ENCODE measurements at regions not wholly inside any gene's neighbourhood (a gene's known extent, or its start where the extent isn't known, plus 50 kb on each side); places are given as distances from the start of the nearest gene placed in this dataset.

GRCh38 chr17:54221499-54221898 lies 398.8 kb downstream of the KIF2B start:
- TF ChIP-seq, protein P1, sequence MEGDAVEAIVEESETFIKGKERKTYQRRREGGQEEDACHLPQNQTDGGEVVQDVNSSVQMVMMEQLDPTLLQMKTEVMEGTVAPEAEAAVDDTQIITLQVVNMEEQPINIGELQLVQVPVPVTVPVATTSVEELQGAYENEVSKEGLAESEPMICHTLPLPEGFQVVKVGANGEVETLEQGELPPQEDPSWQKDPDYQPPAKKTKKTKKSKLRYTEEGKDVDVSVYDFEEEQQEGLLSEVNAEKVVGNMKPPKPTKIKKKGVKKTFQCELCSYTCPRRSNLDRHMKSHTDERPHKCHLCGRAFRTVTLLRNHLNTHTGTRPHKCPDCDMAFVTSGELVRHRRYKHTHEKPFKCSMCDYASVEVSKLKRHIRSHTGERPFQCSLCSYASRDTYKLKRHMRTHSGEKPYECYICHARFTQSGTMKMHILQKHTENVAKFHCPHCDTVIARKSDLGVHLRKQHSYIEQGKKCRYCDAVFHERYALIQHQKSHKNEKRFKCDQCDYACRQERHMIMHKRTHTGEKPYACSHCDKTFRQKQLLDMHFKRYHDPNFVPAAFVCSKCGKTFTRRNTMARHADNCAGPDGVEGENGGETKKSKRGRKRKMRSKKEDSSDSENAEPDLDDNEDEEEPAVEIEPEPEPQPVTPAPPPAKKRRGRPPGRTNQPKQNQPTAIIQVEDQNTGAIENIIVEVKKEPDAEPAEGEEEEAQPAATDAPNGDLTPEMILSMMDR (conservative IDR thresholded peaks at IDR 0.05), result no peak
- TF ChIP-seq ZFX (IDR thresholded peaks at IDR 0.05), result no peak
- H3K27ac ChIP-seq, result no peak overlapping the region

- no peak for TF ChIP-seq ZFX (IDR thresholded peaks at IDR 0.05)
- TF ChIP-seq, protein P1 (conservative IDR thresholded peaks at IDR 0.05), result no peak
- H3K27ac ChIP-seq, result no peak overlapping the region
These were observed 412.8 kb downstream of the KIF2B start for GRCh38 chr17:54235571-54235970.

- no peak for TF ChIP-seq ZFX (IDR thresholded peaks at IDR 0.05)
- H3K27ac ChIP-seq, result no peak overlapping the region
These were observed 415.3 kb downstream of the KIF2B start for GRCh38 chr17:54237911-54238515.

GRCh38 chr17:54239291-54239690 lies 416.6 kb downstream of the KIF2B start:
- no peak overlapping the region for H3K27ac ChIP-seq
- TF ChIP-seq, protein P1 (conservative IDR thresholded peaks at IDR 0.05), result no peak
- no peak for TF ChIP-seq ZFX (IDR thresholded peaks at IDR 0.05)

DNA sequence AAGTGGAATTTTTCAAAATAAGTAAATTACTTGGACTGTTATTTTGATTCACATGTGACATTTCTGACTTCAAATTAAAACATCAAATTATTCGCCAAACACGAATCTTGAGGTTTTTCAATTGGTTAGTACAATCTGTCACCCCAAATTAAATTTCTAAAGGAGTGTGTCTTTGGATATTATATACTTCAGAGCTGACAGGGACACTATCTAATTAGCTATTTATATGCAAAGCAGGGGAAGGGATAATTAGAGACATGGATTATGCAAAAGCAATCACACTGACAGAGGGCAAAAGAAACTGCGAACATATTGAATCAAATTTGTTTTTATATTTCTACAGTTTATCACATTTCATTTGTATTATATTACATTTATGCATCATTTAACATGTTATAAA lies 433.0 kb downstream of the KIF2B start:
- TF ChIP-seq, protein P1 (conservative IDR thresholded peaks at IDR 0.05), result no peak
- no peak for TF ChIP-seq ZFX (IDR thresholded peaks at IDR 0.05)
- H3K27ac ChIP-seq, result no peak overlapping the region

GRCh38 chr17:54256401-54256929 lies 433.7 kb downstream of the KIF2B start:
- TF ChIP-seq, protein P1 (conservative IDR thresholded peaks at IDR 0.05), result no peak
- no peak for TF ChIP-seq ZFX (IDR thresholded peaks at IDR 0.05)
- H3K27ac ChIP-seq, result no peak overlapping the region

DNA sequence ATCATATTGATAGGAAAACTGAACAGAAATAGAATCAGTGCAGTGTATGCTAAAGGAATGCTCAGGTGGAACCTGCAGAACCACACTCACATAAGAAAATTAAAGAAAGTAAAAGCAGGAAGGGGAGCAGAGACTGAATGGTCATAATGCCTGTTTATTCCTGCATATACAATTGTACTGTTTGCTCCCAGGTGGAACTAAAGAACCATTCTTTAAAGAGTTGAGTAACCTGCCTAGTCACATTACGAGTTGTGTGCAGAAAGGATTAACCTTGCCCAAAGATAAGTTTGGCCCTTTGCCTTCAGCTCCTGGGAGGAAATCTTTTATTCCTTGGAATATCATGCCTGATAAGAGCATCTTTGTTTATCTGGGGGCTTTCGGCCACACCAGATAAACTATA lies 434.7 kb downstream of the KIF2B start:
- no peak overlapping the region for H3K27ac ChIP-seq
- TF ChIP-seq, protein P1 (conservative IDR thresholded peaks at IDR 0.05), result no peak
- no peak for TF ChIP-seq ZFX (IDR thresholded peaks at IDR 0.05)

- no peak overlapping the region for H3K27ac ChIP-seq
- TF ChIP-seq ZFX (IDR thresholded peaks at IDR 0.05), result no peak
These were observed 436.7 kb downstream of the KIF2B start for GRCh38 chr17:54259476-54259875.

All from C4-2B (cell line).